Epithelial cell of proximal tubule (primary cell): ENCODE measurements at regions not wholly inside any gene's neighbourhood (a gene's known extent, or its start where the extent isn't known, plus 50 kb on each side); places are given as distances from the start of the nearest gene placed in this dataset.
"Not testable (repeated sequence)": the region's sequence is repeated elsewhere in the genome, so short reads cannot be mapped to it uniquely, and the experiment has no call there.

Source experiments
- DNase-seq: peaks from one replicate; pipeline ENCODE4 v3.0.0-alpha.2; 2011; ENCODE audit warnings: low read depth
- H3K4me3 ChIP-seq: 2 replicates; pipeline ENCODE4 v1.5.1; 2011; ENCODE audit warnings: low read depth, mild to moderate bottlenecking, low read length
- CTCF ChIP-seq: conservative IDR thresholded peaks from 2 replicates; pipeline ENCODE4 v1.5.1; 2012; ENCODE audit warnings: low read depth, mild to moderate bottlenecking, low read length

DNA sequence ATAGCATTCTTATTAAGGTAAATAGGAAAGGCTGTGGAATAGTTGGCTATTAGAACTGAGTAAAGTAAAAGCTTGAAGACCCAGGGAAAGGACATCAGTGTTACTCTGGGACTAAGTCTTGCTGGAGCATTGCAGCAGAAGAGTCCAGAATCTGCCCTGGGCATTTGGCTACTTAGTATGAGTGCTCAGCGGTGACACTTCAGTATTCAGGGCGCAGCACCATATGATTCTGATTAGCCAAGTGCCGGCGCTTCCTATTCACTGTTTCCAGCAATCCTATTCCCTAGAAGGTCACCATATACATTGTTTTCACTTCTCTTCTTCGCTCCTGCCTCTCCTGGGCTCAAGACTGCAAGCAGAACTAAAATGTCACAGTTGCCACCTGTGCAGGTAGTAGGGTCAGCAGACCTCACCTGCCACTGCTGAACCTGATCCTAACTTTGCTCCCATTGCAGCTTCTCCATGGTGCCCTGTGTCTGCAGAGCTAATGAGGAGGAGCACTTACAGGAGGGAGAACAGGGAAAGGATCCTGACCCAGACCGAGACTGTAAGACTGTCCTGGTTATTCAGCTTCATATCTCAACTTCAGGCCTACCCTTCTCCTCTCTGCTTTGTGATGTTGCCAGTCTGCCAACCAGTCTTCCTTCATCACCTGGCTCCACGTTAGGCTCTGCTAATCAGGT, 313.6 kb upstream of the PIK3R1 start:
- TF ChIP-seq CTCF = no peak
- no peak overlapping the region for H3K4me3 ChIP-seq
- no peak for DNase-seq

- no peak for TF ChIP-seq CTCF
- no peak for DNase-seq
- H3K4me3 ChIP-seq = no peak overlapping the region
Observed at GRCh38 chr5:67900514-67900913, 315.0 kb upstream of the PIK3R1 start.

- TF ChIP-seq CTCF = no peak
- DNase-seq = no peak
- H3K4me3 ChIP-seq = no peak overlapping the region
Observed at GRCh38 chr5:67897980-67898379, 317.6 kb upstream of the PIK3R1 start.

- H3K4me3 ChIP-seq = no peak overlapping the region
- no peak for TF ChIP-seq CTCF
- no peak for DNase-seq
Observed at GRCh38 chr5:67897431-67897830, 318.1 kb upstream of the PIK3R1 start.

DNA sequence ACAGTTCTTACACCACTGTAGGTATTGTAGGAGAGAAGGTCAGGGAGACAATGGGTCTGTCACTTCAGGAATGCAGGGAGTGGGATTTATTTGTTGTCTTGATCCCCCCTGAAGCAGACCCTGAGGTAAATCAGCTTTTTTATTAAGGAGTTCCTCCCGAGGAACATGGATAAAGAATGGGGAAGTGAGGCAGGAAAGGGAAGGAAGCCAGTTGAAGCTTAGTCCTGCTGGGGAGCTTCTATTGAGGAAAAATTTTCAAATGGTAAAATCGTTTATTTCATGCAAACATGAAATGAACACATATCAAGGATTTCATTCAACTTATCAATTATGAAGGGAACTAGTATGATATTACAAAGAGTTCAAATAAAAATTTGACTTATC, 318.6 kb upstream of the PIK3R1 start:
- no peak overlapping the region for H3K4me3 ChIP-seq
- no peak for TF ChIP-seq CTCF
- DNase-seq = no peak

DNA sequence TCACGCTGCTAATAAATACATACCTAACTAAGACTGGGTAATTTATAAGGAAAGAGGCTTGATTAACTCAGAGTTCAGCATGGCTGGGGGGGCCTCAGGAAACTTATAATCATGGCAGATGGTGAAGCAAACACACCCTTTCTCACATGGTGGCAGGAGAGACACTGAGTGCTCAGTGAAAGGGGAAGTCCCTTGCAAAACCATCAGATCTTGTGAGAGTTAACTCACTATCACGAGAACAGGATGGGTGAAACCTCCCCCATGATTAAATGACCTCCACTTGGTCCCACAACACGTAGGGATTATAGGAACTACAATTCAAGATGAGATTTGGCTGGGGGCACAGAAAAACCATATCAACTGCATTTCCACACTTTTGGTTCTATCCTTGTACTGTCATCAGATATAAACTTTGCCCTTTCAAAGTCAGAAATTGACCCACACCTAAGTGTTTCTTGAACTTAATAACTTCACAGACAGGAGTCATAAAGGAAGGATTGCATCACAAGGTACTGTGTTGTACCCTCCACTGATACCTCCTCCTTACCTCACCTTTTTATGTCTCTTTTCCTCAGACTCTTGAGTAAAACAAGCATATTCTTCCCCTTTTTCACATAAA, 319.1 kb upstream of the PIK3R1 start:
- DNase-seq = no peak
- TF ChIP-seq CTCF = no peak
- H3K4me3 ChIP-seq = no peak overlapping the region

DNA sequence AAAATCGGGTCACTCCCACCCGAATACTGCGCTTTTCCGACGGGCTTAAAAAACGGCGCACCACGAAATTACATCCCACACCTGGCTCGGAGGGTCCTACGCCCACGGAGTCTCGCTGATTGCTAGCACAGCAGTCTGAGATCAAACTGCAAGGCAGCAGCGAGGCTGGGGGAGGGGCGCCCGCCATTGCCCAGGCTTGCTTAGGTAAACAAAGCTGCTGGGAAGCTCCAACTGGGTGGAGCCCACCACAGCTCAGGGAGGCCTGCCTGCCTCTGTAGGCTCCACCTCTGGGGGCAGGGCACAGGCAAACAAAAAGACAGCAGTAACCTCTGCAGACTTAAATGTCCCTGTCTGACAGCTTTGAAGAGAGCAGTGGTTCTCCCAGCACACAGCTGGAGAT, 325.7 kb upstream of the PIK3R1 start:
- DNase-seq, H3K4me3 ChIP-seq: not testable (repeated sequence)
